ENCODE measurements at regions not wholly inside any gene's neighbourhood (a gene's known extent, or its start where the extent isn't known, plus 50 kb on each side); places are given as distances from the start of the nearest gene placed in this dataset.

DNA sequence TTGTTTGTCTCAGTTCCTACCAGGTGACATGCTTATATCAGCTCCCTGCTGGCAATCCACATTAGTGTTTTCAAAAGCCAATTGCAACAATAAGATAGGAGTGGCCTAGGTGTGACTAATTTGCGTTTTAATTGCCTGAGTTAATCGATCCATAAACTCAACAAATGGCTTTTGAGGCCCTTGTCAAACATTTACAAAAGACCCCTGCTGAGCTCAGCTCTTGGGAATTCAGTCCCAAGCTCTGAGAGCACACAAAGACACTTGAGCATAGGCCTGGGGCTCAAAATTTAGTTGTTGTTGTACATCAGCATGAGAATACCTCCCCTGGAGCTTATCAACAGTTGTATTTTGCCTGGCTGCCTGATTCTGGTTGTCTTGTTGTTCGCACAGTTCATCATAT is 1134.4 kb upstream of the TSPY4 start:
- DNase-seq (ENCODE audit: low read depth, low spot score) = no peak
- no peak overlapping the region for H3K4me3 ChIP-seq (ENCODE audit: low read length)

DNA sequence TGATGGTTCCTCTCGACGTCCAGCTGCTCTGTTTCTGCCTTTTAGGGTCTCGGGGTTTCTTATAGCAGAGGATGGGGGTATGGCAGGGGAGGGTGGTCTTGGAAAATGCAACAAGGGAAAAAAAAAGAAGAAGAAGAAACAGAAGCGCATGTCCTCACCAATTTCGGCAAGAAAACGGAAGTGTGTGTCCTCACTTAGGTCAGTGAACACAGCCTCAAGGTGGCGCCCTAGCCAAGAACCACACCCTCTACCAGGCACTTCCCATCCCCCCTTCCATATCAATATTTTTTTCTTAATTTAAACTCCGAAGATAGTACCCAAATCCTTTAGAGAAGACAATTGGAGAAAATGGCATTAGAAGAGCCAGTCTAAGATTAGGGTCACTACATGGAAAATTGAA is 1096.1 kb upstream of the TSPY4 start:
- DNase-seq (ENCODE audit: low read depth, low spot score) = peak; percentile 26
- peak overlapping the region; percentile 13; the same call in 1 of the 2 replicates for H3K4me3 ChIP-seq (ENCODE audit: low read length)

DNA sequence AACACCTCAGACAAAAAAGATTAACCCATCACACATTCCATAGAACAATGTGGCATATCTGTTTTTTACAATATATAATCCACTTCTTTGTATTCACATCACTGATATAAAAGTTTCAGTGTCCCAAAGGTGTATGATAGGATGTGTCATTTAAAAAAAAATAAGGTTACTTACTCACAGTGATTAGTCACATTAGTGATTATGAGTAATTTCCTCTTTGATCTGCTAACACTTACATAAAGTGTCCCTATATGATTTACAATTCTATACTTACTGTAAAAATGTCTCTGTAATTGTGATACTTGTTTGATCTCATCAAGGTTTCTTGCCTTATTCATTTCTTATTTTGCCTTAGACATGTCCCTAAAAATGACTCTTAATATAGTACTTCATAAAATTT is 1063.5 kb upstream of the TSPY4 start:
- no peak for DNase-seq (ENCODE audit: low read depth, low spot score)
- H3K4me3 ChIP-seq (ENCODE audit: low read length) = no peak overlapping the region

DNA sequence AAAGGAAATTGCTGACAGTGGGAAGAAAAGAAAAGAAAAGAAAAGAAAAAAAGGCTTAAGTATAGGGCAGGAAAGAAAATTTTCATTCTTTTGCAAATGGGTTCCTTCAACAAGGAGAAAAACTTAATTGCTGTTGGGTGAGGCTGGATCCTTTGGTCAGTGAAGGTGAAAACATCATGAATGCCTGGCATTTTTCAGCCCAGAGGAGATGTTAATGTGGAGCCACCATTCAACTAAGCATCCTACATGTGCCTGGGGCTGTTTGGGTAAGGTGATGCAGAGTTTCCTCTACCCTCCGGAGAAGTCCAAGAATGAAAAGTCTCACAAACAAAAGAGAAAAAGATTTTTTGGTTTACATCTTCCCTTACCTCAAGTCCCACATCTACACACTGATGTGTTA is 1032.2 kb upstream of the TSPY4 start:
- no peak overlapping the region for H3K4me3 ChIP-seq (ENCODE audit: low read length)
- DNase-seq (ENCODE audit: low read depth, low spot score) = no peak

DNA sequence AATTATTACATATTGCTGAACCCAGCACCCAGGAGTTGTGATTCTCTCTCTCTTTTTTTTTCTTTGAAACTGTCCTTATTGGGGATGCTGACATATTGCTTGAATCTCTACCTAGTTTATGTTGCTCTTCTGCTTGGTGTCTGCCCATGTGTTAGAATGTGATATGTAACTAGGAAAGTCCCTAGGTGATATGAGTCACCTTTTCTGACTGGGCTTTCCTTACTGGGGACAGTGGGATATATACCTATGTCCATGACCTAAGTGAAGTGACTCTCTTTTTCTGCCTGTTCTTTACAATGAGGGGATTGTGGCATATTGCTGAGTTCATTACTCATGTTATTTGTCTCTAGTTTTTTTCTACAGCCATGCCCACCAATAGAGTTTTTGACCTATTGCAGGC is 1013.2 kb upstream of the TSPY4 start:
- no peak overlapping the region for H3K4me3 ChIP-seq (ENCODE audit: low read length)
- DNase-seq (ENCODE audit: low read depth, low spot score) = no peak

DNA sequence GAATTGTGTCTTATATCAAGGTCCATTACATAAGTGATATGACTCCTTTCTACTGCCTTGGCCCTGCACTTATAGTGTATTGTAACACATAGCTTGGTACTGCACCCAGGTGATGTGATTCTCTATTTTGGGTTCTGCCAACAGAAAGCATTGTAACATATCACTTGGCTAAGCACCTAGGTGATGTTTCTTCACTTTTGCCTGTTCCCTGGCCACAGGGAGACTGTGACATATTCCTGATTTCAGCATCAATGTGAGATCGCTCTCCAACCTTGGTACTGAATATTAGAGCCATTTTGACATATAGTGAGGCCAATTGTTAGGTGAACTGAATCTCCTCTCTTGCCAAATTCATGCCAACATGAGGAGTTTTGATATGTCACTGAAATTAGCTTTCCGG is 1010.3 kb upstream of the TSPY4 start:
- no peak for DNase-seq (ENCODE audit: low read depth, low spot score)
- no peak overlapping the region for H3K4me3 ChIP-seq (ENCODE audit: low read length)

DNA sequence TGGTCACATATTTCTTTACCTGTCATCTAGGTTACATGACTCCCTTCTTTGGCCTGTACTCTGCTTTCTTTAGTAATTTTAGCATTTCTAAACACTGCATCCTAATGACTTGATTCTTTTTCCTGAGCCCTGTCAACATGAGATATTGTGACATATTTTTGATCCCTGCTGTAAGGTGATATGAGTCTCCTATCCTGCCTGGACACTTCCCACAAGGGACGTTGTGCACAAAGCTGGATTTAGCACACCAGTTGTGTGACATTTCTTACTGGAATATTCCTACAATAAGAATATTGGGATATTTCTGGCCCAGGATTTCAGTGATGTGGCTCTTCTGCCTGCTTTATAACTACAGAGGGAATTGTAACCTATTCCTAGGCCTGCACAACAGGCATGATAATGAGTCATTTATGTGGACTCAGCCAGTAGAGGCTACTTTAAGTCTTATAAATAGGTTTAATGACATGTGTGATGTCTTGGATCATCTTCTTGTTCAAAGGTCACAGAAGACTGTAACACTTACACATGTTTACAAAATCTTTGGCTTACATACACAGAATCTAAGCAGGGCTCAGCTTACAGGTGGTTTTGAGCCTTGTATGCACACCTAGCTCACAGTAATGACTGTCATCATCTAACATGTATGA is 1009.4 kb upstream of the TSPY4 start:
- DNase-seq (ENCODE audit: low read depth, low spot score) = no peak
- H3K4me3 ChIP-seq (ENCODE audit: low read length) = no peak overlapping the region

DNA sequence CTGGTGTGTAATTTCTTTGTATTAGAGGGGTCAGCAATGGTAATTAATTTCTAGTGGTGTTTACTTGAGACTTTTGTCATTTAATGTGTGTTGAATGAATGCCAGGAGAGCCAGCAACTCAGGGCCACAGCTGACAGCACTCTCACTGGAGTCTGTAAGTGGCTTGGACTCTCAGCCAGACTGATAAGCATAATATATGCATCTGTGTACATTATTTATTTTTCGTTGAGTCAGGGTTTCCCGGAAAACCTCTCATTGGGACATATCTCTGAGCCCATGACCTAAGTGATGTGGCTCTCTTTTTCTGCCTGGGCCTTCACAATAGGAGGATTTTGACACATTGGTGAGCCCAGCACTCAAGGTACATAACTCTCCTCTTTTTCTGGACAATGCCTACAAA is 1007.8 kb upstream of the TSPY4 start:
- DNase-seq (ENCODE audit: low read depth, low spot score) = no peak

DNA sequence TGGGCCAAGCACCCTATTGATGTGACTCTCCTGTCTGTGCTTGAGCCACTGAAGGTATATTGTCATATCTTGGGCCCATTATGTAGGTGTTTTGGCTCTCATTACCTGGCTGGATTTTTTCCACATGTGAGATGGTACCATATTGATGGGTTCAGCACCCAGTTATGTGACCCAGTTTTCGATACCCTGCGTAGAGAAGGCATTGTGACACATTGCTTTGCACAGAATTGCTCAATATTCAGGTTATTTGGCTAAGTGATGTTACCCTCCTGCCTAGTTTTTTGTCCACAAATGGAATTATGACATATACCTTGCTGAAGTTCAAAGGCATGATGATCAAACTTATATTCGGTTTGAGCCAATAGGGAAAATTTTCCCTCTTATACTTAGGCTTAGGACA is 1007.3 kb upstream of the TSPY4 start:
- DNase-seq (ENCODE audit: low read depth, low spot score) = no peak
- no peak overlapping the region for H3K4me3 ChIP-seq (ENCODE audit: low read length)

More for the DNA sequence above, 1007.8 kb upstream of the TSPY4 start:
- no peak overlapping the region for H3K4me3 ChIP-seq (ENCODE audit: low read length)

DNA sequence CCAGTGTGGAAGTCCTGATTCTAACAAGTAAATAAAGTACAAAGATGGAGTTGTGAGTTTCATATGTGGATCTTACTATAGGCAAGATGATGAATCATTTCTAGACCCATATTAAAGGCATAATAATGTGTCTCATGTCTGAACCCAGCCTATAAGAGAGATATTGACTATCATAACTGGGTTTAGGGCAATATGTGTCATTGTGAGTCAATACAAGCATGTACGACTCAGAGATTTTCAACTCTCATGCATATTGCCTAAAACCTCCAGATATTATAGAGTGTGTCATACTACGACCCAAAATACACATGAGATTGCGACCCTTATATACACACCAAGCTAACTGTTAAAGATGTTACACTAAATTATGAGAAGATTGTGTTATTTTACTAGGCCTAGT is 1003.9 kb upstream of the TSPY4 start:
- no peak overlapping the region for H3K4me3 ChIP-seq (ENCODE audit: low read length)
- DNase-seq (ENCODE audit: low read depth, low spot score) = no peak

DNA sequence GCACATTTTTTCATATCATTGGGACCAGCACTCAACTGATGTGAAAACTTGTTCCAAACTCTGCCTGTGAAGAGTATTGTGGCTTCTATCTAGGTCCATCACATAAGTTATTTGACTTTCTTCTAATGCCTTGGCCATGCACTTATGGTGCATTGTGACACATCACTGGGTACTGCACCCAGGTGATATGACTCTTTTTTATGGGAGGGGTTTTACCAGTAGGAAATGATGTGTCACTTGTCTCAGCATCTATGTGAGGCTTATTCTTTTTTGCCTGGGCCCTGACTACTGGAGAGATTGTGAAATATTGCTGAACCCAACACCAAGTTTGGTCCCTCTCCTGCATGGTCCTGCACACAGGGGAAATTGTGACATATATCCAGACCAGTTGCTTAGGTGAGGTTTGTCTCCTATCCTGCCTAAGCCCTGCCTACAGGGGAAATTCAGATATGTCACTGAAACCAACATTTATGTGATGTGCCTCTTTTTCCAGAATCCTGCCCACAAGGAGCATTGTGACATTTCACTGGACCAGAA is 1001.9 kb upstream of the TSPY4 start:
- no peak for DNase-seq (ENCODE audit: low read depth, low spot score)
- no peak overlapping the region for H3K4me3 ChIP-seq (ENCODE audit: low read length)

DNA sequence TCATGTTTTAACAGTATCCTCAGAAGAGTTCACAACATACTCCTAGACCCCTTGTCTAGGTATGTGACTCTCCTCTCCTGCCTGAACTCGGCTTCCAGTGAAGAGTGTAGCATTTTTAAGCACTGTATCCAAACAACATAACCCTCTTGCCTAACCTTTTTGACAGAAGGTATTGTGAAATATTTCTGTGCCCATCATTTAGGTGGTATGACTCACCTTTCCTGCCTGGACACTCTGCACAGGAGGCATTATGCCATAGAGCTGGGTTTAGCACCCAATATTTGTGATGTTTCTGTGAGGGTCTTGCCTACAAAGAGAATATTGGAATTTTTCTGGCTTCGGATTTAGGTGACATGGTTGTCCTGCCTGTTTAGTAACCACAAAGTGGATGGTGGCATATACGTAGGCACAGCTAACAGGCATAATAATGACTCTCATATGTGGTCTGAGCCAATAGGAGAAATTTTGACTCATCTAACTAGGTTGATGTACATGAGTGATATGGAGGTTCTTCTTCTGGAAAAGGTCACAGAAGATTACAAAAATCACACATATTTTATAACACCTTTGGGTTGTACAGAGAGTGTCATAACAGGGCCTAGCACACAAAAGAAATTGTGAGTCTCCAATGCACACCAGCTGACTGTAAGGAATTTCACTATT is 1001.0 kb upstream of the TSPY4 start:
- no peak for DNase-seq (ENCODE audit: low read depth, low spot score)
- no peak overlapping the region for H3K4me3 ChIP-seq (ENCODE audit: low read length)

DNA sequence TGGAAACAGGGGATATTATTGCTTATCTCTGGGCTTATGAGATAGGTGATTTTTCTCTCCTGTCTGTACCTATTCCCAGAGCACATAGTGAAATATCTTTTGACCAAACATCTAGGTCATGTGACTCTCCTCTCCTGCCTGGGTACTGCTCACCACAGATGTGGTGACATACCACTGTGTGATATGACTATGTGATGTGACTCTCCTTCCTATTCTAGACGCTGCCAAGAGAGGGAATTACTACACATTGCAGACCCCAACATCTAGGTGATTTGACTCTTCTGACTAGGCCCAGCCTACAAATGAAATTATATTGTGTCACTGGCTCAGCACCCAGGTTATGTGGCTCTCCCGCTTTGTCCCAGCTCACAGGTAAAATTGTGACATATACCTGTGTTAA is 996.3 kb upstream of the TSPY4 start:
- DNase-seq (ENCODE audit: low read depth, low spot score) = no peak
- no peak overlapping the region for H3K4me3 ChIP-seq (ENCODE audit: low read length)

DNA sequence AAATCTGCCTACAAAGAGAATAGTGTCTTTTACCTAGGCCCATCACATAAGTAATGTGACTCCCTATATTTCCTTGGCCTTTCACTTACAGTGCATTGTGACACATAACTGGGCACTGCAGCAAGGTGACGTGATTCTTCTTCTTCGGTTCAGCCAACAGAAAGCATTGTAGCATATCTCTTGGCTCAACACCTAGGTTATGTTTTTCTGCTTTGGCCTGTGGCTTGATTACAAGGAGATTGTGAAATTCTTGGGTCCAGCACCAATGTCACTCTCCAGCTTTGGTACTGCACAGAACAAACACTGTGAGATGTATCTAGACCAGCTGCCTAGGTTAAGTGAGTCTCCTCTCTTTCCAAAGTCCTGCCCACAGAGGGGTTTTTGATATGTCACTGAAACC is 995.1 kb upstream of the TSPY4 start:
- DNase-seq (ENCODE audit: low read depth, low spot score) = no peak
- no peak overlapping the region for H3K4me3 ChIP-seq (ENCODE audit: low read length)

DNA sequence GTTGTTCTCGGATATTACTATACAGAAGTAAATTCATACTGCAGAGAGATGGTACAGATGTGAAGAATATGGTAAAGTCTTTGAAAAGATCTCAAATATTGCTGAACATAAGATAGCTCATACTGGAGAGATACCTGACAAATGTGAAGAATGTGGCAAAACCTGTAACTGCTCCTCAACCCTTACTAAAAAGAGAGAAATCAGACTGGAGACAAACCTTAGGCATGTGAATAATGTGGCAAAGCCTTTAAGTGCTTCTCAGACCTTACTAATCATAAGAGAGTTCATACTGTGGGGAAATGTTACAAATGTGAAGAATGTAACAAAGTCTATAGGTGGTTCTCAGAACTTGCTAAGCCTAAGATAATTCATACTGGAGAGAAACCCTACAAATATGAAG is 986.0 kb upstream of the TSPY4 start:
- no peak overlapping the region for H3K4me3 ChIP-seq (ENCODE audit: low read length)
- DNase-seq (ENCODE audit: low read depth, low spot score) = no peak

DNA sequence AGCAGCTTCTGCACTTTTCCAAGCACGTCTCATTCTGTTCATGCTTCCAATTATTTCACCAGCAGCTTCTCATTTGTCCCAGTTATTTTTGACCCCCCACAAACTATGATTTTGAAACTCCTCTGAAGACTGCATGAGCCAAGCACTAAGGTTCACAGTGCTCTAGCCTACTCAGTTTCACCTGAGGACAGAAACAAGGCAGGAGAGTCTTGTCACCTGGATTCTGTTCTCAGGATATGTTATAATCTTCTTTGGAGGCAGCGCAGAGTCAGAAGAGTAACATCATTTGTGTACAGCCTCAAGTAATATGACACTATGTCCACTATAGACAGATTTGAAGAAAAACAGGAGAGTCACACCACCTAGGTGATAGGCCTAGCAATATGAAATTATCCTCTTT is 985.1 kb upstream of the TSPY4 start:
- H3K4me3 ChIP-seq (ENCODE audit: low read length) = no peak overlapping the region
- DNase-seq (ENCODE audit: low read depth, low spot score) = no peak

DNA sequence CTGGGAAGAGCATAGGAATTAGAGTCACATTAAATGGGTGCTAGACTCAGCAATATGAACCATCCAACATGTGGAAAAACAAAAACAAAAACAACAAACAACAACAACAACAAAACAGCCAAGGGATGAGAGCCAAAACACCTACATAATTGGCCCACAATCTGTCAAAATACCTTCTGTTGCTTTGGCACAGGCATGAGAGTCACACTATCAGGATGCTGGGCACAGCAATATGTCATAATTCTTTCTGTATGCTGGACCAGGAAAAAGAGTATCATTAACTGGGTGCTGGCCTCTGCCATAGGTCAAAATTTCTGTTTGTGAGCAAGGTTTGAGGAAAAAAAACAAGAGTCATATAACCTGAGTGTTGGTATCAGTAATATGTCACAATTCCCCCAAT is 979.1 kb upstream of the TSPY4 start:
- no peak overlapping the region for H3K4me3 ChIP-seq (ENCODE audit: low read length)

DNA sequence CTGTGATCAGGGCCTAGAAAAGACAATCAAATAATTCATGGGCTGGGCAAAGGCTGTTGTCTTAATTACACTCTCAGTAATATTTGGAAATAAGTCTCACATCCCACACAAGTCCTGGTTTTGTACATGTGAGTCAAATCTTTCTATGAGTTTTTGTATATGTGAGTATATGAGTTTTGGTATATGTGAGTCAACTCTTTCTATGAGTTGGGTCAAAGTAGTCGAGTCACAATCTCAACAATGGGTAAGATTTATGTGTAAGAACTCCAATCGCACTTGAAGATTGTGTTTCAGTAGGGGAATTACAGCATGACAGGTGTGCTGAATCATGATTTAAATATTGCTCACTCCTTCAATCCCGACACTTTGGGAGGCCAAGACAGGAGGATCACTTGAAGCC is 975.5 kb upstream of the TSPY4 start:
- DNase-seq (ENCODE audit: low read depth, low spot score) = no peak

More for the DNA sequence above, 979.1 kb upstream of the TSPY4 start:
- DNase-seq (ENCODE audit: low read depth, low spot score) = no peak

DNA sequence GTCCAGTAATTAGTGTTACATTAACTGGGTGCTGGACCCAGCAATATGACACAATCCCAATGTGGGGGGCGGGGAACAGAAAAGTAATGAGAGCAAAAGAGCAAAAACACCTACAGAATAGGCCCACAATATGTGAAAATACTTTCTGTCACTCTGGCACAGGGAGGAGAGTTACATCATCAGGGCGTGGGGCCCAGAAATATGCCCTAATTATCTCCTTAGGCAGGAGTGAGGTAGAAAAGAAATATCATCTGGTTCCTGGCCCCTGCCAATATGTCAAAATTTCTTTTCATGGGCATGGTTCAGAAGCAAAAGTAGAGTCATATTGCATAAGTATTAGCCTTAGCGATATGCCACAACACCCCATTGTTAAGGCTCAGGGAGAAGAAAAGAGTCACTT is 959.8 kb upstream of the TSPY4 start:
- DNase-seq (ENCODE audit: low read depth, low spot score) = no peak
- no peak overlapping the region for H3K4me3 ChIP-seq (ENCODE audit: low read length)

More for the DNA sequence above, 975.5 kb upstream of the TSPY4 start:
- no peak overlapping the region for H3K4me3 ChIP-seq (ENCODE audit: low read length)

DNA sequence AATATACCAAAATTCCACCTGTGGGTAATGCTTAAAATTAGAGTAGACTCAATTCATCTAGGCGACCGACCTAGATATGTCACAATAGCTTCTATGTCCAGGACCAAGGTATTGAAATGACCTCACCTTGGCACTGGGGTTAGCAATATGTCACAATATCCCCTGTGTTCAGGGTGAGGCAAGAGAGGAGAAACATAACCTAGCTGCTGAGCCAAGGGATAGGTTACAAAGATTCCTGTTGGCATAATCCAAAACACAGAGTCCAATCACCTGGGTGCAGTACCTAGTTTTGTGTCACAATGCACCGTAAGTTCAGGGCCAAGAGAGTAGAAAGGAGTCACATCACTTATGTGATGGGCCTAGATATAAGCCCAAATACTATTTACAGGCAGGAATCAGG is 957.5 kb upstream of the TSPY4 start:
- DNase-seq (ENCODE audit: low read depth, low spot score) = no peak
- H3K4me3 ChIP-seq (ENCODE audit: low read length) = no peak overlapping the region

DNA sequence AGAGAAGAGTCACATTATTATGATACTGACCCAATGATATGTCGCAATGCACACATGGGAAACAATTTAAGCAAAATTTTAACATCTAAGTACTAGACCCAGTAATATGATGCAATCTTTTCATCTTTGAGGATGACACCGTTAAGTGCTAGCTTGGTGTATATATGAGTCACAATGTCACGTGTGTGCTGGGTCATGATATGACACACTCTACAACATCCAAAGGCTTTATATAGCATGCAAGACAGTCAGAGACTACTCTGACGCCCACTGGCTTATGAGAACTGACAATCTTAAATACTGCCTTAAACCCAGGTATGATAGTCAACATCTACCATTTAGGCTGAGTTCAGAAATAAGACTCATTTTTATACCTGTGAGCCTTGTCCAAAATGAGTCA is 955.8 kb upstream of the TSPY4 start:
- no peak for DNase-seq (ENCODE audit: low read depth, low spot score)
- no peak overlapping the region for H3K4me3 ChIP-seq (ENCODE audit: low read length)

Measured in Jurkat, Clone E6-1 (cell line).